HL-60 (cell line): ENCODE measurements at regions not wholly inside any gene's neighbourhood (a gene's known extent, or its start where the extent isn't known, plus 50 kb on each side); places are given as distances from the start of the nearest gene placed in this dataset.

Experiments
- GABPA ChIP-seq: IDR thresholded peaks from 2 replicates; pipeline ENCODE4 v1.6.1; 2012; ENCODE audit warnings: low read depth
- POLR2AphosphoS5 ChIP-seq: IDR thresholded peaks from 2 replicates; pipeline ENCODE4 v1.6.1; 2012; ENCODE audit warnings: low read depth
- TF ChIP-seq, protein P1 (sequence below): IDR thresholded peaks from one replicate; pipeline ENCODE4 v1.5.1; 2011; ENCODE audit warnings: low read length, control low read depth, inconsistent platforms; ENCODE audit not compliant: insufficient read depth

DNA sequence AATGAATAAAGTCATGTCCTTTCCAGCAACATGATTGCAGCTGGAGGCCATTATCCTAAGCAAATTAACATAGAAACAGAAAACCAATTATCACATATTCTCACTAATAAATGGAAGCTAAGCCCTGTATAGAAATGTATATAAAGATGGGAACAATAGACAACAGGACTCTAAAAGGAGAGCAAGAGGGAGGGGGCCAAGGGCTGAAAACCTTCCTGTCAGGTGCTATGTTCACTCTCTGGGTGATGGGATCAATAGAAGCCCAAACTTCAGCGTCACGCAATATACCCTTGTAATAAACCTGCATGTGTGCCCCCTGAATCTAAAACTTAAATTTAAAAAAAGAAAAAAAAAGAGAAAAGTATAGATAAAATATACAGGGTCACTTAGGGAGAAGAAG is 163.7 kb upstream of the ACO1 start:
- TF ChIP-seq, protein P1, sequence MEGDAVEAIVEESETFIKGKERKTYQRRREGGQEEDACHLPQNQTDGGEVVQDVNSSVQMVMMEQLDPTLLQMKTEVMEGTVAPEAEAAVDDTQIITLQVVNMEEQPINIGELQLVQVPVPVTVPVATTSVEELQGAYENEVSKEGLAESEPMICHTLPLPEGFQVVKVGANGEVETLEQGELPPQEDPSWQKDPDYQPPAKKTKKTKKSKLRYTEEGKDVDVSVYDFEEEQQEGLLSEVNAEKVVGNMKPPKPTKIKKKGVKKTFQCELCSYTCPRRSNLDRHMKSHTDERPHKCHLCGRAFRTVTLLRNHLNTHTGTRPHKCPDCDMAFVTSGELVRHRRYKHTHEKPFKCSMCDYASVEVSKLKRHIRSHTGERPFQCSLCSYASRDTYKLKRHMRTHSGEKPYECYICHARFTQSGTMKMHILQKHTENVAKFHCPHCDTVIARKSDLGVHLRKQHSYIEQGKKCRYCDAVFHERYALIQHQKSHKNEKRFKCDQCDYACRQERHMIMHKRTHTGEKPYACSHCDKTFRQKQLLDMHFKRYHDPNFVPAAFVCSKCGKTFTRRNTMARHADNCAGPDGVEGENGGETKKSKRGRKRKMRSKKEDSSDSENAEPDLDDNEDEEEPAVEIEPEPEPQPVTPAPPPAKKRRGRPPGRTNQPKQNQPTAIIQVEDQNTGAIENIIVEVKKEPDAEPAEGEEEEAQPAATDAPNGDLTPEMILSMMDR: no peak
- TF ChIP-seq POLR2AphosphoS5: no peak
- no peak for TF ChIP-seq GABPA
